ENCODE measurements at regions not wholly inside any gene's neighbourhood (a gene's known extent, or its start where the extent isn't known, plus 50 kb on each side); places are given as distances from the start of the nearest gene placed in this dataset.

DNA sequence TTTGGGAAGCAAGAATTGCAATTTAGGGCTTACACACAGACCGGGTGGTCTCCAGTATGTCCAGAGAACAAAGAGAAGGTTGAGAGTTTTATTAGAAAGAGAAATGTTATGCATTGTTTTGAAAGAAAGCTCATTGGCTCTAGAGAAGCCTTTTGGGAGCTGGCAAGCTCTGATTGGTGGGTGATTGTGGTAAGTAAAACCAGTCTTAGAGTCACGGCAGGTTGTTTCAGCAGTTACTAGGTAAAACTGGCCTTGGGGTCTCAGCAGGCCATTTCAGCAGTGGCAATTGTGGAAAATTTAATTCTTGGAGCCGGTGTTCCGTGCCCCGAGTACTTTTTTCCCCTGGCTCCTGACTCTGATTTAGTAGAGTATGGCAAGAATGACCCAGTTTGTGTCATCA is 78.1 kb downstream of the MRPL46 start:
- DNase-seq (no peak), ATAC-seq (no peak)
- no peak for TF ChIP-seq CTCF (IDR thresholded peaks at IDR 0.05)
- Histone ChIP-seq H3K4me1 (no peaks in the 10 kb centered on the region), H3K4me3 (no peak overlapping the region), H3K9me3 (no peaks in the 10 kb centered on the region), H3K27ac (no peak overlapping the region), H3K27me3 (ENCODE audit: low read depth) (no peaks in the 10 kb centered on the region), H3K36me3 (no peaks in the 10 kb centered on the region)
- intact Hi-C loops (cut with DNase I): no loop called here

- Histone ChIP-seq H3K4me3 (no peak overlapping the region), H3K36me3 (no peaks in the 10 kb centered on the region), H3K27ac (no peak overlapping the region), H3K4me1 (no peaks in the 10 kb centered on the region), H3K9me3 (no peaks in the 10 kb centered on the region), H3K27me3 (ENCODE audit: low read depth) (no peaks in the 10 kb centered on the region)
- no peak for TF ChIP-seq CTCF (IDR thresholded peaks at IDR 0.05)
- ATAC-seq (no peak), DNase-seq (no peak)
- intact Hi-C loops (cut with DNase I): no loop called here
Measured at GRCh38 chr15:88388686-88389085, 78.5 kb downstream of the MRPL46 start.

DNA sequence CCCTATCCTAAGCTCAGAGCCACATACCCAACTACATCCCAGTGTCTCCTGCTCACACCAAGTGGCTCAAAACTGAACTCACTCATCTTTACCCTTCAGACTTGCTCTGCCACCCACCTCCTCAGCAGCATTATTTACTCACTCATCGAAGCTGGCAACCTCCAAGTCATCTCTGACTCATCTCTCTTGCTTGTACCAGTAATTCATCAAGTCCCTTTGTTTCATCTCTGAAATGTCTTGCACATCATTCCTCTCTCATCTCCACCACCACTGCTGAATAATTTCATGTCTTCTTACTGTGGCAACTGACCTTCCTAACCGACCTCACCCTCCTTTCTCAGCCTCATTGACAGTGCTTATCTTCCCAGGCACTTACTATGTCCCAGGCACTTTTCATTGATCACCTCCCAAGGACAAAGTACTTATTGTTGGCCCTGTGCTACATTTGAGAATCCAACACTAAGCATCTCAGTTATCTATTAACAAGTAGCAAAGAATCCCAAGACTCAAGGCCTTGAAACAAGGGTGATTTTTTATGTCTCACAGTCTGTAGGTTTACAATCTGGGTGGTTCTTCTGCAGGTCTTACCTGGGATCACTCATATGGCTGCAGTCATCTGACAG is 82.0 kb downstream of the MRPL46 start:
- H3K4me3 ChIP-seq: no peak overlapping the region
- no peak overlapping the region for H3K27ac ChIP-seq
- H3K27me3 ChIP-seq (ENCODE audit: low read depth): no peaks in the 10 kb centered on the region
- H3K4me1 ChIP-seq: no peaks in the 10 kb centered on the region
- DNase-seq (no peak), ATAC-seq (no peak)
- H3K36me3 ChIP-seq: no peaks in the 10 kb centered on the region
- intact Hi-C loops (cut with DNase I): no loop called here
- no peaks in the 10 kb centered on the region for H3K9me3 ChIP-seq
- TF ChIP-seq CTCF (IDR thresholded peaks at IDR 0.05): no peak

DNA sequence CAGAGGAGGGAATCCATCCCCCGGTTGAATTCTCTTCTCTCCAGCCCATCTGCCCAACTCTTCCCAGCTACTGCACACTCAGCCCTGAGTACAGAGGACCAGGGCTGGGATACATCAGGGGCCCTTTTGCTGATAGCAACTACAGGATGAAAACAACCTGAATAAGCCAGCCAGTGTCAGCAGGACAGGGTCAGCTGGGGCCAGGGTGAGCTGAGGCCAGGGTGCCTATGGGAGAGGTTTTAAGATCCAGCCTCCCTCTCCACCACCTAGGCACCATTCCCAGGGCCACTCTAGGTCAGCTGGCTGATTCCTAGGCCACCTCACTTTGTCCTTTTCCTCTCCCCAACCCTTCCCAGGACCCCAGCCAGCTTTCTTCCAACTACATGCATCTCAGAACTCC is 83.8 kb downstream of the MRPL46 start:
- H3K36me3 ChIP-seq: no peaks in the 10 kb centered on the region
- H3K27me3 ChIP-seq (ENCODE audit: low read depth): no peaks in the 10 kb centered on the region
- H3K9me3 ChIP-seq: no peaks in the 10 kb centered on the region
- DNase-seq (no peak), ATAC-seq (no peak)
- no peaks in the 10 kb centered on the region for H3K4me1 ChIP-seq
- TF ChIP-seq CTCF (IDR thresholded peaks at IDR 0.05): no peak
- H3K27ac ChIP-seq: no peak overlapping the region
- intact Hi-C loops (cut with DNase I): no loop called here
- no peak overlapping the region for H3K4me3 ChIP-seq

DNA sequence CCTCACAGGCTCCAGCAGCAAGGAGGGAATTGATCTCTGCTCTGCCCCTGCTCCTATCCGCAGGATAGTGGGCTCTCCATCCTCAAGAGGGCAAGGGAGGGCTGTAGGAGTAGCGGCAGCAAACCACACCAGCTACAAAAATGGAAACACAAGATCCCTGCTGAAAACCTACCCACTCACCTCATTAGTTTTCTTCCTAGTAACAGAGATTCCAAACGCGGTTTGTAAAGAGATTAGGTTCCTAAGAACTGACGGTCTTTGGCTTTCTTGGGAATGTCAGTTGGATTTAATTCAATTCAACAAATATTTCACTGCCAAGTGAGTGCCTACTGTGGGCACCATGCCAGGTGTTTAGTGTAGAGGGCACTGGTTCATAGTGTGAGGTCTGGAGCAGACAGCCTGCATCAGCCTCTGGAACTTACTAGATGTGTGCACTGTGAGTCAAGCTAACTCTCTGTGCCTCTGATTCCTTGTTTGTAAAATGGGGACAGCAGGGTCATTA is 84.7 kb downstream of the MRPL46 start:
- peaks cover 3% of the 10 kb centered on the region for H3K27me3 ChIP-seq (ENCODE audit: low read depth)
- H3K4me1 ChIP-seq: no peaks in the 10 kb centered on the region
- H3K9me3 ChIP-seq: no peaks in the 10 kb centered on the region
- ATAC-seq (no peak), DNase-seq (no peak)
- no peak overlapping the region for H3K27ac ChIP-seq
- no peak for TF ChIP-seq CTCF (IDR thresholded peaks at IDR 0.05)
- intact Hi-C loops (cut with DNase I): no loop called here
- H3K4me3 ChIP-seq: no peak overlapping the region
- no peaks in the 10 kb centered on the region for H3K36me3 ChIP-seq

All from lower lobe of right lung (tissue), 2 donors.